Activated CD4-positive, CD25-positive, alpha-beta regulatory T cell treated with anti-CD3 and anti-CD28 coated beads, Interleukin-2, amount 50 U/mL, for 24 hours (primary cell): ENCODE measurements at regions not wholly inside any gene's neighbourhood (a gene's known extent, or its start where the extent isn't known, plus 50 kb on each side); places are given as distances from the start of the nearest gene placed in this dataset.

Source experiments
- ATAC-seq, 2 donors: fragments of 150-1000 bp; cut with Tn5 transposase; one replicate each; pipeline ENCODE4 v1.10.0; 2021; ENCODE audit warnings: mild to moderate bottlenecking in 1 of 2, moderate library complexity in 1 of 2

GRCh38 chr17:79215631-79216030 is 141.0 kb downstream of the ENGASE start:
- no peak for ATAC-seq

- no peak for ATAC-seq
Observed at GRCh38 chr17:79214940-79215604, 140.4 kb downstream of the ENGASE start.

GRCh38 chr17:79214459-79214858 is 139.8 kb downstream of the ENGASE start:
- no peak for ATAC-seq

- ATAC-seq: no peak
Observed at GRCh38 chr17:79213305-79213704, 138.7 kb downstream of the ENGASE start.

DNA sequence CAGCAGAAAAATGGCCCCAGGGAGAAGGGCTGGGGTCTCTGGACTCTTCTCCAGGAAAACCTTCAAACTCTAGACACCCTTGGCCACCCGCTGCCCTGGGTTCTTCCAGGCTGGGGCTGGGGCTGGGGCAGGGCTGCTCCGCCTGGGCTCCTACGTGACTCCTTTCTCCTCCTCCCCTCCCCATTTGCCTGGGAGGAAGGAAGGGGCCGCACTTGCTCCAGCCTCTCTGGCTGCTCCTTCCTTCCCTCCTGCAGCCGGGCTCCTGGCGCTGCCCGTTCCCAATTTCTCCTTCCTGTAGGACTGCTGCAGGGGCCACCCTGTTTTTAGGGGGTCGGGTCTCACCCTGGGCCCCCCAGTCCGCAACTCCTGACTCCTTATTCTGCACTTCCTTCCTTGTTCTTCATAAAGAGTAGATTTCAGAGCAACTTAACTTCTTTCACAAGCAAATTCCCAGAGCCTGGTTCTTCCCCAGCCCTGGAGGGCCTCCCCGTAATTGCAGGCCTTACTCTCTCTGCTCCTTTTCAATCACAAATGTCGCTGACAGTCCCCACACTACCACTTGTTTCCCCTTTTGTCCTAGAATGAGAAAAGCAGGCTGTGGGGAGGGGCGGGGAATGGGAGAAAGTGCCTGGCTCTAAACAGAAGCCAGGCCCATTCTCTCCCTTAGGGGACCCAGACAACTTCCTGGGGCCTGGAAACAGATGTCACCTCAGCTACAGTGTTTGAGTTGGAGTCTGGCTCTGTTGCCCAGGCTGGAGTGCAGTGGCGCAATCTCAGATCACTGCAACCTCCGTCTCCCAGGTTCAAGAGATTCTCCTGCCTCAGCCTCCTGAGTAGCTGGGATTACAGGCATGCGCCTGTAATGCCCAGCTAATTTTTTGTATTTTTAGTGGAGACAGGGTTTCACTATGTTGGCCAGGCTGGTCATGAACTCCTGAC is 137.8 kb downstream of the ENGASE start:
- ATAC-seq: no peak

- no peak for ATAC-seq
Observed at GRCh38 chr17:79211061-79211770, 136.6 kb downstream of the ENGASE start.

- ATAC-seq: no peak
Observed at GRCh38 chr17:79210638-79211037, 136.0 kb downstream of the ENGASE start.

DNA sequence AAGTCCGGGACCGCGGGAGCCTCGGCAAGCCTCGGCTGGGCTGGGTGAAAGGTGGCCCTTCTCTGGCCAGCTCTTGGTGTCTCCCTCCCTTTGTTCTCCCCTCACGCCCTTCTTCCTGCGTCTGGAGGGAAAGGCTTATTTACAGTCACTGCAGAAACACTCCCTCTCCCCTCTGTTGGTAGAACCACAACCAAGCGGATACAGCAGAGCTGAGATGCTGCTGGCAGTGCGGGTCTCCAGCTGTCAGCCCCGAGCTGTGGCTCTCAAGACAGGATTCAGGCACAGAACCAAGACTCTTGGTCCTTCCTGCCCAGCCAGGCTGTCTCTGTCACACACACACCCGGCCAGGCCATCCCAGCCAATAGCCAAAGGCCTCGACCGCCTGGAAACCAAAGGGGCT is 133.3 kb downstream of the ENGASE start:
- ATAC-seq: no peak

DNA sequence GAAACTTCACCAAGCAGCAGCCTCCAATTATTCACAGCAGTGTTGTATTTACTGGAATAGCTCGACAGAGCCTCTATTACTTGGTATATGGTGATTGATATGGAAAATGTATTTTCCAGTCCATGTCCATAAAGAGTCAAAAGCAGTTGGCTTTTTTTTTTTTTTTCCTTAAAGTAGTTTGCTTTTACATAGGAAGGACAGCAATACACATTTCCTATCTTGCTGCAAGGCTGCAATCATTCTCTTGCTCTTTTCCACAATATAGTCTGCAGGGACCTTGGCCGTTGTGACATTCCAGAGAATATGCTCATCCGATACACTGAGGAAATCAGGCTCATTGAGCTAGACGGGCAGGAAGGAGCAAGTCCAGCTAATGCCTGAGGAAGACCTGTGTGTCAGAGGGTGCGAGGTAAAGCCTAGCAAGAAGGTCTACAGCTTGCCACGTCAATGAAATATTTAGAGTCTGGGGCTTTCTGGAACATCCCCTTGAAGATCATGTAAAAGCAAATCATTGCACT is 131.1 kb downstream of the ENGASE start:
- no peak for ATAC-seq

- no peak for ATAC-seq
Observed at GRCh38 chr17:79204261-79204660, 129.6 kb downstream of the ENGASE start.

GRCh38 chr17:79203657-79204056 is 129.0 kb downstream of the ENGASE start:
- ATAC-seq: no peak

GRCh38 chr17:79203016-79203415 is 128.4 kb downstream of the ENGASE start:
- no peak for ATAC-seq

GRCh38 chr17:79202480-79202879 is 127.9 kb downstream of the ENGASE start:
- ATAC-seq: no peak

GRCh38 chr17:79201536-79202227 is 127.1 kb downstream of the ENGASE start:
- no peak for ATAC-seq

GRCh38 chr17:79201119-79201518 is 126.5 kb downstream of the ENGASE start:
- no peak for ATAC-seq

- no peak for ATAC-seq
Observed at GRCh38 chr17:79196913-79197312, 122.3 kb downstream of the ENGASE start.

DNA sequence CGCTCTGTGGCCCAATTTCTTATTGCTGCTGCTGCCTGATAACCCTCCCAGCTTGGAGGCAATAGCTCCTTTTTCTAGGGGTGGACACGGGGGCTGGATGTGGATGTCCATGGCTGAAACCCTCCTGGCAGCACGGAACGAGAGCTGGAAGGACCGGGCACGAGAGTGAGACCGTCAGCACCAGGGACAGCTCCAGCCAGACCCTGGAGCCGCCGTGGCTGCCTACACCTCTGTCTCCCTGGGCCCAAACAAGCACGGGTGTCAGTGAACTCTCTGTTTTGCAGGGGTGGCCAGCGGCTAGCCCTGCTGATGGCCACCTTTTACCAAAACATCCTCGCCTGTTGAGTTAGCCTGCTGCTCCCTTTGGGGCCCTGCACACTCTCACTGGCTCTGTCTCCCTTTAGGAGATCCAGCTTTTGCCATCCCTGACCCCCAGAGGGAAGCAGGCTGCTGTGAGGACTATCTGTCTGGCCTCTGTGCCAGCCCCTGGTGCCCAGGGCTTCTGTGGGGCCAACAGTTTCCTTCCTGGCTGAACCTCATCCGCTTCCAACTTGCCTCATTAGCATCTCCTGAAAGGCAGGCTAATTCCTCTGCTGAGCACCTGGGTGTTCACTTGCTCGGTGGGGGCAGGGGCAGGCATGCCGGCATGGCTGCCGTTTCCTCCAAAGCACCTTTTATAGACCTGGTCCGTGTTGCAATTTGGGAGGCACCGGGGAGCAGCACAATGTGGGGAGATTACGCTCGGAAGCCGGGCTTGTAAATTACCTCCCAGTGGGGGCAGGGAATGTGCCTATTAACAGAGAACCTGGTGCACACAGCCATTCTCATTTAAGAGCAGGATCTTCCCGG is 118.1 kb downstream of the ENGASE start:
- no peak for ATAC-seq

- ATAC-seq: no peak
Observed at GRCh38 chr17:79191270-79191934, 116.8 kb downstream of the ENGASE start.

- no peak for ATAC-seq
Observed at GRCh38 chr17:79189305-79189704, 114.7 kb downstream of the ENGASE start.

- ATAC-seq: no peak
Observed at GRCh38 chr17:79188685-79189084, 114.1 kb downstream of the ENGASE start.

DNA sequence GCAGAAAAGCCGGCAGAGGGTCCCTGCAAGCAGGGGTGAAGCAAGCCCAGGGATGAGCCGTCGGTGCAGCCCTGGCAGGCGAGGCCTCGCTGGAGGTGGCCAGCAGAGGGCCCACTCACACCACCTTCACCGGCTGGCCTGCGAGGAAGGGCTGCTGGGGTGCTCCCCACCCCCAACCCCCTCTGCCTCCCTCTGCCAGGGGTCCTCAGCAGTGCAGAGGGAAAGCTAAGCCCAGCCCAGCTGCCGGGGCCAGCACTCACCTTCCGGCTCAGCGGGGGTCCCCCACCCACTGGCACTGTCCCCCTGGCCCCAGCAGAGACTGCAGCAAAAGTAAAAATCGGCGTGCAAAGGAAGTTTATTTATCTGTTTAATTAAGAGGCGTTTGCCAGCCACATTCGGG is 113.4 kb downstream of the ENGASE start:
- ATAC-seq: no peak
